ENCODE measurements at regions not wholly inside any gene's neighbourhood (a gene's known extent, or its start where the extent isn't known, plus 50 kb on each side); places are given as distances from the start of the nearest gene placed in this dataset.

DNA sequence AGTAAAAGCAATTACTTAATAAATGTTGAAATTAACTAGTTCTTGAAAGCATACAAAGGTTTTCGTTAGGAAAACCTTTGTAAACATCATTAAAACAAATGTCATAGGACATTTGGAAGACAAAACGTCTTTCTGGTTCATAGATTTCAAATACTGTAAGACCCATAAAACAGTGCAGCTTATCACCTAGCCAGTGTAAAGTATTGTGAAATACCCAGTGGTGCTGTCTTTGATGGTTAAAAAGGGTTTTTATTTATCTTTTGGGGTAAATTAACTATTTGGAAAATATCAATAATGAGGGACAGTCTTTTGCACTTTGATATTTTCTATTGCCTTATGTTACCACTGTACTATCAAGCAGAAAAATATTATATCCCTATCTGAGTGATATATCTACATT, 120.0 kb upstream of the FAM98A start:
- no peaks in the 10 kb centered on the region for H3K4me1 ChIP-seq (ENCODE audit: control insufficient read depth, insufficient read depth, low read length)
- H3K9ac ChIP-seq (ENCODE audit: control insufficient read depth, insufficient read depth, low read length), result no peak overlapping the region
- in situ Hi-C loops (cut with MboI) (no loop called here), intact Hi-C loops (cut with micrococcal nuclease; ENCODE audit: unreplicated experiment) (no loop called here)
- no peak for ATAC-seq
- no peak for DNase-seq (ENCODE audit: low read depth, low spot score)
- H3K27ac ChIP-seq (ENCODE audit: control insufficient read depth, insufficient read depth), result no peak overlapping the region
- no peaks in the 10 kb centered on the region for H3K79me2 ChIP-seq (ENCODE audit: control insufficient read depth, insufficient read depth, low read length)
- no peak overlapping the region for H3K4me3 ChIP-seq
- H3K36me3 ChIP-seq (ENCODE audit: control insufficient read depth in 2 of 2, insufficient read depth in 2 of 2, low read length in 1 of 2), result no peaks in the 10 kb centered on the region
- no peak overlapping the region for H2AFZ ChIP-seq (ENCODE audit: control insufficient read depth, low read depth, low read length)
- CTCF ChIA-PET, result no interaction called here
- POLR2A ChIA-PET, result no interaction called here
- H3K27me3 ChIP-seq (replicated peaks in 1 of 2; ENCODE audit: control insufficient read depth in 2 of 2, insufficient read depth in 2 of 2, low read length in 1 of 2), result no peaks in the 10 kb centered on the region
- WGBS (ENCODE audit: insufficient coverage, insufficient replicate concordance, low lambda C conversion rate, missing lambda C conversion rate), result 34% methylated on average over 2 of the region's 2 CpGs
- no peak for TF ChIP-seq JUNB (IDR thresholded peaks at IDR 0.05)
- TF ChIP-seq DPF2 (IDR thresholded peaks at IDR 0.05), result no peak
- TF ChIP-seq, protein P1, sequence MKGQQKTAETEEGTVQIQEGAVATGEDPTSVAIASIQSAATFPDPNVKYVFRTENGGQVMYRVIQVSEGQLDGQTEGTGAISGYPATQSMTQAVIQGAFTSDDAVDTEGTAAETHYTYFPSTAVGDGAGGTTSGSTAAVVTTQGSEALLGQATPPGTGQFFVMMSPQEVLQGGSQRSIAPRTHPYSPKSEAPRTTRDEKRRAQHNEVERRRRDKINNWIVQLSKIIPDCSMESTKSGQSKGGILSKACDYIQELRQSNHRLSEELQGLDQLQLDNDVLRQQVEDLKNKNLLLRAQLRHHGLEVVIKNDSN (IDR thresholded peaks at IDR 0.05; ENCODE audit: borderline replicate concordance, extremely low read length, insufficient read depth, low read depth, low read length), result no peak
- TF ChIP-seq HDAC2 (IDR thresholded peaks at IDR 0.05), result no peak
- TF ChIP-seq POU2F2 (IDR thresholded peaks at IDR 0.05; ENCODE audit: borderline replicate concordance, low read depth, low read length), result no peak
- TF ChIP-seq CEBPB (IDR thresholded peaks at IDR 0.05; ENCODE audit: borderline replicate concordance in 1 of 2, low read depth in 2 of 2, low read length in 2 of 2), result no peak
- TF ChIP-seq ZSCAN29 (IDR thresholded peaks at IDR 0.05), result no peak
- TF ChIP-seq, protein P2, sequence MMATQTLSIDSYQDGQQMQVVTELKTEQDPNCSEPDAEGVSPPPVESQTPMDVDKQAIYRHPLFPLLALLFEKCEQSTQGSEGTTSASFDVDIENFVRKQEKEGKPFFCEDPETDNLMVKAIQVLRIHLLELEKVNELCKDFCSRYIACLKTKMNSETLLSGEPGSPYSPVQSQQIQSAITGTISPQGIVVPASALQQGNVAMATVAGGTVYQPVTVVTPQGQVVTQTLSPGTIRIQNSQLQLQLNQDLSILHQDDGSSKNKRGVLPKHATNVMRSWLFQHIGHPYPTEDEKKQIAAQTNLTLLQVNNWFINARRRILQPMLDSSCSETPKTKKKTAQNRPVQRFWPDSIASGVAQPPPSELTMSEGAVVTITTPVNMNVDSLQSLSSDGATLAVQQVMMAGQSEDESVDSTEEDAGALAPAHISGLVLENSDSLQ (IDR thresholded peaks at IDR 0.05), result no peak
- no peak for TF ChIP-seq IRF4 (IDR thresholded peaks at IDR 0.05; ENCODE audit: low read depth, low read length)
- TF ChIP-seq ZZZ3 (IDR thresholded peaks at IDR 0.05; ENCODE audit: control insufficient read depth, insufficient read length, low read depth), result no peak
- TF ChIP-seq RELA (IDR thresholded peaks at IDR 0.05; ENCODE audit: borderline replicate concordance, partially characterized antibody), result no peak
- TF ChIP-seq BRCA1 (IDR thresholded peaks at IDR 0.05; ENCODE audit: low read depth, low read length), result no peak
- SMC1A ChIA-PET (ENCODE audit: uncharacterized antibody, unreplicated experiment), result interaction anchor here (0.9 kb wide), 1 partner anchor 13 kb away, joined by 3 read pairs; no protein-coding TSS in a partner anchor
- no peak for FAIRE-seq
- RAD21 ChIA-PET (ENCODE audit: unreplicated experiment), result no interaction called here
- no TSS peak for BruUV-seq (replicated peaks)
- no peaks in the 10 kb centered on the region for H3K9me3 ChIP-seq (replicated peaks; ENCODE audit: control insufficient read depth, insufficient read depth, low read length)
- no peak overlapping the region for H3K4me2 ChIP-seq (ENCODE audit: control insufficient read depth, insufficient read depth)
- no peaks in the 10 kb centered on the region for H4K20me1 ChIP-seq (ENCODE audit: control insufficient read depth, insufficient read depth)

All from GM12878 (cell line).